PFSK-1 (cell line): ENCODE measurements at regions not wholly inside any gene's neighbourhood (a gene's known extent, or its start where the extent isn't known, plus 50 kb on each side); places are given as distances from the start of the nearest gene placed in this dataset.

Experiments used
- FOXP2 ChIP-seq: optimal IDR thresholded peaks from 2 replicates; pipeline ENCODE3; 2011; ENCODE audit warnings: borderline replicate concordance, control low read depth, inconsistent platforms; ENCODE audit not compliant: insufficient read depth; ENCODE audit errors: extremely low read length, extremely low read depth
- POLR2AphosphoS5 ChIP-seq: IDR thresholded peaks from 2 replicates; pipeline ENCODE4 v1.6.1; 2012; ENCODE audit warnings: low read depth, mild to moderate bottlenecking, control low read depth, low read length, moderate library complexity
- SIN3A ChIP-seq: IDR thresholded peaks from 2 replicates; pipeline ENCODE4 v1.6.1; 2012; ENCODE audit warnings: mild to moderate bottlenecking, low read length, moderate library complexity, borderline replicate concordance; ENCODE audit not compliant: insufficient read depth
- TAF1 ChIP-seq: IDR thresholded peaks from 2 replicates; pipeline ENCODE4 v1.6.1; 2012; ENCODE audit warnings: low read length, control low read depth, borderline replicate concordance; ENCODE audit not compliant: insufficient read depth
- TF ChIP-seq, protein P1 (sequence below), 2 experiments: IDR thresholded peaks; 2 replicates each; pipeline versions ENCODE4 v1.6.1 to v1.8.0; 2011 to 2012; ENCODE audit warnings: low read depth in 2 of 2, low read length in 2 of 2, control low read depth in 1 of 2, inconsistent platforms in 1 of 2, mild to moderate bottlenecking in 1 of 2, moderate library complexity in 1 of 2; ENCODE audit not compliant: insufficient read depth in 1 of 2

DNA sequence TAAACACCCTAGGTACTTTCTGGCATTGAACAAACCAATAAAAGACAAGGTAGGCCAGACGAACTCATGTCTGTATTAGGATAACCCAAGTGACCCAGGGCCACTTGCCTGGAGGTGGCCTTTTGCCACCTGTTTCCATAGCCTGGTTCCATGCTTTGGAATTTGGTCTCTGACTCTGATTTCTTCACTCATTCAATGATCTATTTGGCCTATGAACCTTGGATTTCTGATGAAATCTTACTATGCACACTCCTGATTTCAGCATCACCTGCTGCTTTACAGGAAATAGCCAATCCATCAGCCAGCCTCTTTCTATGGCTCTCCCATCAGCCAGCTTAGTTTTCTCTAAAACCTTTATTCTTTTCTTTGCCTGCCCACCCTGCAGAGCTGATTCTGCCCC lies 142.8 kb upstream of the PSMD7 start:
- no peak for TF ChIP-seq POLR2AphosphoS5
- TF ChIP-seq SIN3A: no peak
- TF ChIP-seq, protein P1, sequence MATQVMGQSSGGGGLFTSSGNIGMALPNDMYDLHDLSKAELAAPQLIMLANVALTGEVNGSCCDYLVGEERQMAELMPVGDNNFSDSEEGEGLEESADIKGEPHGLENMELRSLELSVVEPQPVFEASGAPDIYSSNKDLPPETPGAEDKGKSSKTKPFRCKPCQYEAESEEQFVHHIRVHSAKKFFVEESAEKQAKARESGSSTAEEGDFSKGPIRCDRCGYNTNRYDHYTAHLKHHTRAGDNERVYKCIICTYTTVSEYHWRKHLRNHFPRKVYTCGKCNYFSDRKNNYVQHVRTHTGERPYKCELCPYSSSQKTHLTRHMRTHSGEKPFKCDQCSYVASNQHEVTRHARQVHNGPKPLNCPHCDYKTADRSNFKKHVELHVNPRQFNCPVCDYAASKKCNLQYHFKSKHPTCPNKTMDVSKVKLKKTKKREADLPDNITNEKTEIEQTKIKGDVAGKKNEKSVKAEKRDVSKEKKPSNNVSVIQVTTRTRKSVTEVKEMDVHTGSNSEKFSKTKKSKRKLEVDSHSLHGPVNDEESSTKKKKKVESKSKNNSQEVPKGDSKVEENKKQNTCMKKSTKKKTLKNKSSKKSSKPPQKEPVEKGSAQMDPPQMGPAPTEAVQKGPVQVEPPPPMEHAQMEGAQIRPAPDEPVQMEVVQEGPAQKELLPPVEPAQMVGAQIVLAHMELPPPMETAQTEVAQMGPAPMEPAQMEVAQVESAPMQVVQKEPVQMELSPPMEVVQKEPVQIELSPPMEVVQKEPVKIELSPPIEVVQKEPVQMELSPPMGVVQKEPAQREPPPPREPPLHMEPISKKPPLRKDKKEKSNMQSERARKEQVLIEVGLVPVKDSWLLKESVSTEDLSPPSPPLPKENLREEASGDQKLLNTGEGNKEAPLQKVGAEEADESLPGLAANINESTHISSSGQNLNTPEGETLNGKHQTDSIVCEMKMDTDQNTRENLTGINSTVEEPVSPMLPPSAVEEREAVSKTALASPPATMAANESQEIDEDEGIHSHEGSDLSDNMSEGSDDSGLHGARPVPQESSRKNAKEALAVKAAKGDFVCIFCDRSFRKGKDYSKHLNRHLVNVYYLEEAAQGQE (IDR thresholded peaks at IDR 0.05; ENCODE audit: insufficient read depth in 1 of 2, low read depth in 2 of 2, low read length in 2 of 2): no peak
- no peak for TF ChIP-seq TAF1
- TF ChIP-seq FOXP2: no peak

DNA sequence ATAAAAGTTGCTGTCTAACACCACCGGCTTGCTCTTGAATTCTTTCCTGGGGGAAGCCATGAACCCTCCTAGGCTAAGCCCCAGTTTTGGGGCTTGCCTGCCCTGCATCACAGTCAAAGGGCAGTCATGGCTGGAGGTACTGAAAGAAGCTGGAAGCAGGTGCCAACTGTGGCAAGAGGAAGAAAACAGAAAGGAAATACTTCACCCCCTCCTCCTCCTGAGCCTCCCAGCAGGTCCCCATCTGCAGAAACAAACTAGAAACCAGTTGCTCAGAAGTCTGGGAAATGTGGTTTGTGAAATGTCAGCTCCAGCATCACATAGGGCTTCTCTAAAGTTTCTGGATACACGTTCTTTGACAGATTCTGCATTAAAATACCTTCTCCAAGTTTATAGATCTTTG lies 150.0 kb upstream of the PSMD7 start:
- TF ChIP-seq, protein P1 (IDR thresholded peaks at IDR 0.05; ENCODE audit: insufficient read depth in 1 of 2, low read depth in 2 of 2, low read length in 2 of 2): no peak
- TF ChIP-seq TAF1: no peak
- TF ChIP-seq SIN3A: no peak
- TF ChIP-seq POLR2AphosphoS5: no peak
- TF ChIP-seq FOXP2: no peak

DNA sequence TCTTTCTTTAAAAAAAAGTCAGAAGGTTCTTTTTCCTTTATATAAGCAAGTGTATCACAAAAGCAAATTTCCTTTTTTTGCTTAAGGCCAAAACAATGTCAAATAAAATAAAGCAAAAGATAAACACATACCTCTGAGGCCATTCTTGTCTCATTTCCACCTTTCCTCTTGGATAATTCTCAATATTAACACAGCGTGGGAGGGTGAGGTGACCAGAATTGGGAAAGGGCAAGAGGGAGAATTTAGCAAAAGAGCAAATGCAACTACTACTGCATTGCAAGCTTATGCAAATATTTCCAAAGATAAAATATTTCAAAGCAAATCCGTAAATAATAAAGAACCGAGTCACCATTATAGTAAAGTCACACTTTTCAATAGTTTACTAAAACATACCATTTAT lies 153.4 kb upstream of the PSMD7 start:
- TF ChIP-seq, protein P1 (IDR thresholded peaks at IDR 0.05; ENCODE audit: insufficient read depth in 1 of 2, low read depth in 2 of 2, low read length in 2 of 2): no peak
- no peak for TF ChIP-seq TAF1
- no peak for TF ChIP-seq FOXP2
- TF ChIP-seq POLR2AphosphoS5: no peak
- TF ChIP-seq SIN3A: no peak

- TF ChIP-seq FOXP2 (no peak), TAF1 (no peak), SIN3A (no peak), POLR2AphosphoS5 (no peak)
- TF ChIP-seq, protein P1 (IDR thresholded peaks at IDR 0.05; ENCODE audit: insufficient read depth in 1 of 2, low read depth in 2 of 2, low read length in 2 of 2): no peak
Measured at GRCh38 chr16:74141015-74141414, 155.6 kb upstream of the PSMD7 start.

DNA sequence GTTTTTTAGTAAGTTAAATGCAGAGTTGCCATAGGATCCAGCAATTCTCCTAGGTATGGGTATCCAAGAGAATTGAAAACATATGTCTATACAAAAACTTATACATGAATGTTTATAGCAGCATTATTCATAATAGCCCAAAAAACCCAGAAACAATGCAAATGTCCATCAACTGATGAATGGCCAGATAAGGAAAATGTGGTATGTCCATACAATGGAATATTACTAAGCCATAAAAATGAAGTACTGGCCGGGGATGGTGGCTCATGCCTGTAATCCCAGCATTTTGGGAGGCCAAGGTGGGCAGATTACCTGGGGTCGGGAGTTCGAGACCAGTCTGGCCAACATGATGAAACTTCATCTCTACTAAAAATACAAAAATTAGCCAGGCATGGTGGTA lies 156.1 kb upstream of the PSMD7 start:
- TF ChIP-seq FOXP2 (no peak), POLR2AphosphoS5 (no peak), TAF1 (no peak), SIN3A (no peak)
- TF ChIP-seq, protein P1 (IDR thresholded peaks at IDR 0.05; ENCODE audit: insufficient read depth in 1 of 2, low read depth in 2 of 2, low read length in 2 of 2): no peak
